DOHH2 (cell line): ENCODE measurements at regions not wholly inside any gene's neighbourhood (a gene's known extent, or its start where the extent isn't known, plus 50 kb on each side); places are given as distances from the start of the nearest gene placed in this dataset.

Experiments used
- CTCF ChIP-seq: fragments of 200-600 bp; sonication (generic); IDR thresholded peaks from one replicate; pipeline ENCODE4 v1.5.1; 2014; ENCODE audit warnings: antibody characterized with exemption, mild to moderate bottlenecking, low read depth, low read length; ENCODE audit not compliant: poor library complexity, severe bottlenecking
- EZH2phosphoT487 ChIP-seq: fragments of 200-600 bp; sonication (generic); IDR thresholded peaks from 2 replicates; pipeline ENCODE4 v1.6.1; 2017; ENCODE audit warnings: borderline replicate concordance, mild to moderate bottlenecking, antibody characterized with exemption, low read length, moderate library complexity, mixed read lengths

- no peak for TF ChIP-seq CTCF
- no peak for TF ChIP-seq EZH2phosphoT487
Measured at GRCh38 chr5:145506185-145506850, 328.8 kb downstream of the PRELID2 start.
